ENCODE measurements at regions not wholly inside any gene's neighbourhood (a gene's known extent, or its start where the extent isn't known, plus 50 kb on each side); places are given as distances from the start of the nearest gene placed in this dataset.

DNA sequence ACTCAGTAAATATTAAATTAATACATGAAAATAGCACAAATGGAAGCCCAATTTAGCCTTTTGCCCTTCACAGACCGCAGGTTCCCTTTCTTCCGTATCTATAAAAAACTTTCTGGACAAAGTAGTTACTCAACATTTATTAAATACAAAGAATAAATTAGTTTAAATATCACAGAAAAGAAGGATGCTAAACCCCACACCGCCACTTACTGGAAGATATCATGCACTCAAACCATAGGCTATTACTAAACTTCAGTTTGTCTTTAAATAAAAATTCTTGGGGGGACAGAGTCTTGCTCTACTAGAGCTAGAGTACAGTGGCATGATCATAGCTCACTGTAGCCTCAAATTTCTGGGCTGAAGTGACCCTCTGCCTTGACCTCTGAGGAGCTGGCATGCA, 120.7 kb upstream of the FHL2 start:
- Histone ChIP-seq H3K27ac (no peak overlapping the region), H3K27me3 (replicated peaks; ENCODE audit: insufficient read depth) (no peaks in the 10 kb centered on the region), H3K4me3 (no peak overlapping the region), H3K4me1 (ENCODE audit: control insufficient read depth in 1 of 2, low read depth in 2 of 2) (peaks cover 5 to 40% of the 10 kb centered on the region in 2 donors), H3K36me3 (no peaks in the 10 kb centered on the region), H3K9me3 (no peaks in the 10 kb centered on the region)
- no peak for DNase-seq (ENCODE audit: low spot score)
- TF ChIP-seq, protein P1, sequence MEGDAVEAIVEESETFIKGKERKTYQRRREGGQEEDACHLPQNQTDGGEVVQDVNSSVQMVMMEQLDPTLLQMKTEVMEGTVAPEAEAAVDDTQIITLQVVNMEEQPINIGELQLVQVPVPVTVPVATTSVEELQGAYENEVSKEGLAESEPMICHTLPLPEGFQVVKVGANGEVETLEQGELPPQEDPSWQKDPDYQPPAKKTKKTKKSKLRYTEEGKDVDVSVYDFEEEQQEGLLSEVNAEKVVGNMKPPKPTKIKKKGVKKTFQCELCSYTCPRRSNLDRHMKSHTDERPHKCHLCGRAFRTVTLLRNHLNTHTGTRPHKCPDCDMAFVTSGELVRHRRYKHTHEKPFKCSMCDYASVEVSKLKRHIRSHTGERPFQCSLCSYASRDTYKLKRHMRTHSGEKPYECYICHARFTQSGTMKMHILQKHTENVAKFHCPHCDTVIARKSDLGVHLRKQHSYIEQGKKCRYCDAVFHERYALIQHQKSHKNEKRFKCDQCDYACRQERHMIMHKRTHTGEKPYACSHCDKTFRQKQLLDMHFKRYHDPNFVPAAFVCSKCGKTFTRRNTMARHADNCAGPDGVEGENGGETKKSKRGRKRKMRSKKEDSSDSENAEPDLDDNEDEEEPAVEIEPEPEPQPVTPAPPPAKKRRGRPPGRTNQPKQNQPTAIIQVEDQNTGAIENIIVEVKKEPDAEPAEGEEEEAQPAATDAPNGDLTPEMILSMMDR (IDR thresholded peaks at IDR 0.05), result no peak
- no peak for ATAC-seq (ENCODE audit: insufficient number of reproducible peaks, low FRiP score, low read depth)

DNA sequence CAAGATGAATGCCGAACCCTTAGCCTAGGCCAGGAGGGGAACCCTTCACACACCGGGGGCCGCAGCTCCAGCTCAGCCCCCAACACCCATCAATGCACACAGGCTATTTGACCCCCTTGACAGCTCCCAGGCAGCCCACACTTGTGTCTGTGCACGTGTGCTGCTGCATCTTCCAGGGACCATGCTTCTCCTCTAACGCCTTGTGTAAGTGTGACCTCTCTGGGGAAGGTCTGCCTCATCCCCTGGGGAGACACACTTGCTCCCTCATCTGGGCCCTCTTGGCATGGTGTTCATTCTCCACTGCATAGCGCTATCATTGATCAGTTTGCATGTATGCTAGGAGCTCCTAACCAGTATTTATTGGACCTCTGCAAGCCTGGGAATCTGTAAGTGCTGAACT, 120.0 kb upstream of the FHL2 start:
- no peak for ATAC-seq (ENCODE audit: insufficient number of reproducible peaks, low FRiP score, low read depth)
- no peak overlapping the region for H3K4me3 ChIP-seq
- H3K36me3 ChIP-seq, result no peaks in the 10 kb centered on the region
- no peak overlapping the region for H3K27ac ChIP-seq
- no peak for DNase-seq (ENCODE audit: low spot score)
- H3K9me3 ChIP-seq, result no peaks in the 10 kb centered on the region
- H3K4me1 ChIP-seq (ENCODE audit: control insufficient read depth in 1 of 2, low read depth in 2 of 2), result peaks cover 5 to 40% of the 10 kb centered on the region in 2 donors
- no peaks in the 10 kb centered on the region for H3K27me3 ChIP-seq (replicated peaks; ENCODE audit: insufficient read depth)
- TF ChIP-seq, protein P1 (IDR thresholded peaks at IDR 0.05), result no peak

DNA sequence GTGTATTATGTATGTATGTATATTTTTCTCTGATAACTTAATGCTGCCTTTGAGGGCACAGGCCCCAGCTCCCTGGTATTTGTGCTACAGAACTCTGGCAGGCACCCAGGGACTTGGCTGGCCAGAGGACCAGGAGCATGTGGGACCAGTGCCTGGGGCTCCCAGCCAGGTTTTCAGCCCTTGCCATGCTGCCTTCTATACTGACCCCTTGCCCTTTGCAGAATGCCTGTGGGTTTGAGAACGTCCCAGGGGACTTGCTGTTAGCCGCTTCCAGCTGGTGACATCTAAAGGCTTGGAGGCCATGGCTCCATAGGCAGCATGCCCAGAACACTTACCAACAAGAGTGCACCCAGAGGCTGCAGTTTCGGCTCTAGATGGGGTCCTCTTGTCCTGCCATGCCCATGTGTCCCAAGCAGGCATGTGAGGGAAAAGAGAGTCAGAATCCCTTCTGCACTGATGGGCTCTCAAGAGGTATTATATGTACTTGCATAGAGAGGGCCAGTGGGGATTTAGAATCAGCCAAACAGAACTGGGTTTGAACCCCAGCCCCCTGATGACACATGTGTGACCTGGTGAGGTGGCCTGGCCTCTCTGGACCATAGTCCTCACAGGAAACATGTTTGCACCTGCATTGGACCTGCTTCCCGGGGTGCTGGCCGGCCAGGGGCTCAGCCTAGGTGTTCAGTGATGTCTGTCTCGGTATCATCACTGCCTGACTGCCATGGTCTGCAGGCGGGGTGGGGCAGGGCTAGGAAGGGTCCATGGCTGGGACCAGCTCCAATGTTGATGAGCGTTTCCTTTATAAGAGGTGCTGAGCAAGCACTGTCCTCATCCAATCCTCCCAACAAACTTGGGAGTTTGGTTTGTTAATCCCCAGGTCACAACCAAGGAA, 119.2 kb upstream of the FHL2 start:
- ATAC-seq (ENCODE audit: insufficient number of reproducible peaks, low FRiP score, low read depth) (peak; percentile 45), DNase-seq (ENCODE audit: low spot score) (peak; percentile 30)
- H3K9me3 ChIP-seq, result no peaks in the 10 kb centered on the region
- no peak overlapping the region for H3K4me3 ChIP-seq
- TF ChIP-seq, protein P1 (IDR thresholded peaks at IDR 0.05), result no peak
- H3K36me3 ChIP-seq, result no peaks in the 10 kb centered on the region
- H3K27ac ChIP-seq, result no peak overlapping the region
- H3K27me3 ChIP-seq (replicated peaks; ENCODE audit: insufficient read depth), result no peaks in the 10 kb centered on the region
- peaks cover 5 to 40% of the 10 kb centered on the region in 2 donors for H3K4me1 ChIP-seq (ENCODE audit: control insufficient read depth in 1 of 2, low read depth in 2 of 2)

DNA sequence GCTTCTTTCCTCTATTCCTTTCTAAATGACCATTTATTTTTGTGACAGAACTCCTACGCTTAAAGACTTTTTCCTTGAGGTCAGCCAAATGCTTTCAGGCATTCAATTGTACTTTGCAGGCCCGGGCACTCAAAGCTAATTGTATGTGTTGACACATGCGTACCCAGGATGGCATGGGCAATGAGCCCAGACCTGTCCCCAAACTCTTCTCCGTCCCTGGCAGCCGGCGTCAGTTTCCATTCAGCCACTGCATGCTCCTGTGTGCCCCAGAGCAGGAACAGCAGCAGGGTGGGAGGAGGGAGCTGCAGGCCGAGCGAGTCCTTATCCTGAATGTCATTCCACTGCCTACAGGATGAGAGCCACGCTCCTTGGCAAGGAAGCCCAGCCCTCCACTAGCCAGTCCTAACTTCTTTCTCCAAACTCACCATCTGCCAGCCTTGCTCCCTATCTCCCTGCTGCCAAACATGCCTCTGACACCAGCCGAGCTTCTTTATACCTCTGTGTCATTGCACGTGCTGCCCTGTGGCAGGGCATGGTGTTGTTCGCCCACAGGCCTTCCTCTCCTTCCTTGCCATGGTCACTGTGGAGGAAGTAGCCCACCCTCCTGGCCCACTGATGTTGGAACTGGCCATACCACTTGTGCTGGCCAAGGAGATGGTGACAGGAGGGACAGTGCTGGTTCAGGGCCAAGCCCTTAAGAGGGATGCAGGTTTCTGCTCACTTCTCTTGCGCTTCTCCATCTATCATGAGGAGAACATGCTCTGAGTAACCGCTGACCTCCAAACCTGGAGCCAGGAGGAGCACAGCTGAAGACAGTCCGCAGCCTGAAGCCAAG, 116.9 kb upstream of the FHL2 start:
- DNase-seq (ENCODE audit: low spot score) (no peak), ATAC-seq (ENCODE audit: insufficient number of reproducible peaks, low FRiP score, low read depth) (no peak)
- no peaks in the 10 kb centered on the region for H3K27me3 ChIP-seq (replicated peaks; ENCODE audit: insufficient read depth)
- no peak overlapping the region for H3K27ac ChIP-seq
- no peaks in the 10 kb centered on the region for H3K36me3 ChIP-seq
- no peaks in the 10 kb centered on the region for H3K9me3 ChIP-seq
- H3K4me3 ChIP-seq, result no peak overlapping the region
- TF ChIP-seq, protein P1 (IDR thresholded peaks at IDR 0.05), result no peak
- peaks cover 5 to 40% of the 10 kb centered on the region in 2 donors for H3K4me1 ChIP-seq (ENCODE audit: control insufficient read depth in 1 of 2, low read depth in 2 of 2)

DNA sequence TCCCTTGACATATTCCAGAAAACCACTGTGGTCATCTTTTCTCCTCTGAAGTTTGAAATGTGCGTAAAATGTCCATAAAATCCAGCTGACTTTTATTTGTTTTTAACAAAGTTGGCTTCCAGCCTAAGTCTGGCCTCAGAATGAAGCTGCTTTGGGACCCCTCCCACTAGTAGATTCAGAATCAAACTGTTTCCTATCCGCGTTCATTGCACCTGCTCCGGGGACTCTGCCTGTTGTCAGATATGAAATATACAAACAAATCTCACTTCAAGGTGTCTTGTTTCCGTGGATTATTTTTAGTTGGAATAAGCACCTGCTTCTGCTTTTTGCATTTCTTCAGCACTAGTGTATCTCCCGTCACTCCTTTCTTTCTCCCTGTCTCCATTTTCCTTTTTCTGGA, 115.7 kb upstream of the FHL2 start:
- Histone ChIP-seq H3K27ac (no peak overlapping the region), H3K4me3 (no peak overlapping the region), H3K4me1 (ENCODE audit: control insufficient read depth in 1 of 2, low read depth in 2 of 2) (peaks cover 5 to 40% of the 10 kb centered on the region in 2 donors), H3K9me3 (no peaks in the 10 kb centered on the region), H3K27me3 (replicated peaks; ENCODE audit: insufficient read depth) (no peaks in the 10 kb centered on the region), H3K36me3 (no peaks in the 10 kb centered on the region)
- ATAC-seq (ENCODE audit: insufficient number of reproducible peaks, low FRiP score, low read depth) (no peak), DNase-seq (ENCODE audit: low spot score) (no peak)
- TF ChIP-seq, protein P1 (IDR thresholded peaks at IDR 0.05), result no peak
